HepG2 (cell line): ENCODE measurements at regions not wholly inside any gene's neighbourhood (a gene's known extent, or its start where the extent isn't known, plus 50 kb on each side); places are given as distances from the start of the nearest gene placed in this dataset.

ENCODE experiments used
- CHD2 ChIP-seq: IDR thresholded peaks from 2 replicates; pipeline ENCODE4 v1.6.1; 2011; ENCODE audit warnings: low read depth, low read length, improper control_type of control experiment
- ETV6 ChIP-seq: sonication (generic); formaldehyde crosslinking; conservative IDR thresholded peaks from 2 replicates; pipeline ENCODE4 v1.4.0; 2020; ENCODE audit warnings: missing genetic modification reagents
- MTA3 ChIP-seq: sonication (generic); formaldehyde crosslinking; IDR thresholded peaks from 2 replicates; pipeline ENCODE4 v1.4.0; 2020; ENCODE audit warnings: missing genetic modification reagents
- RBM39 ChIP-seq: fragments of 200-400 bp; formaldehyde crosslinking; IDR thresholded peaks from one replicate; pipeline ENCODE4 v1.6.1; 2018; ENCODE audit warnings: antibody characterized with exemption, mild to moderate bottlenecking, low read depth, low read length; ENCODE audit not compliant: poor library complexity, severe bottlenecking
- SMC3 ChIP-seq: IDR thresholded peaks from 2 replicates; pipeline ENCODE4 v1.6.1; 2011; ENCODE audit warnings: low read length, improper control_type of control experiment
- SUZ12 ChIP-seq: fragments of 150-350 bp; IDR thresholded peaks from 2 replicates; pipeline ENCODE4 v1.6.1; 2014; ENCODE audit warnings: low read depth, low read length
- ZBTB3 ChIP-seq: sonication (generic); formaldehyde crosslinking; IDR thresholded peaks from 2 replicates; pipeline ENCODE4 v1.4.0; 2020; ENCODE audit warnings: low read depth, mild to moderate bottlenecking, moderate library complexity, missing genetic modification reagents, borderline replicate concordance
- ZNF263 ChIP-seq: sonication (generic); formaldehyde crosslinking; IDR thresholded peaks from 2 replicates; pipeline ENCODE4 v1.4.0; 2020; ENCODE audit warnings: missing genetic modification reagents
- ZNF629 ChIP-seq: sonication (generic); formaldehyde crosslinking; conservative IDR thresholded peaks from 2 replicates; pipeline ENCODE4 v1.5.0; 2020; ENCODE audit warnings: missing genetic modification reagents
- ZNF709 ChIP-seq: sonication (generic); formaldehyde crosslinking; IDR thresholded peaks from 2 replicates; pipeline ENCODE4 v1.5.0; 2020; ENCODE audit warnings: mild to moderate bottlenecking, missing genetic modification reagents
- TF ChIP-seq, protein P1 (sequence below): sonication (generic); formaldehyde crosslinking; IDR thresholded peaks from 2 replicates; pipeline ENCODE4 v1.4.0; 2020; ENCODE audit warnings: mild to moderate bottlenecking, missing genetic modification reagents
- TF ChIP-seq, protein P2 (sequence below): sonication (generic); formaldehyde crosslinking; conservative IDR thresholded peaks from 2 replicates; pipeline ENCODE4 v1.4.0; 2020; ENCODE audit warnings: missing genetic modification reagents

DNA sequence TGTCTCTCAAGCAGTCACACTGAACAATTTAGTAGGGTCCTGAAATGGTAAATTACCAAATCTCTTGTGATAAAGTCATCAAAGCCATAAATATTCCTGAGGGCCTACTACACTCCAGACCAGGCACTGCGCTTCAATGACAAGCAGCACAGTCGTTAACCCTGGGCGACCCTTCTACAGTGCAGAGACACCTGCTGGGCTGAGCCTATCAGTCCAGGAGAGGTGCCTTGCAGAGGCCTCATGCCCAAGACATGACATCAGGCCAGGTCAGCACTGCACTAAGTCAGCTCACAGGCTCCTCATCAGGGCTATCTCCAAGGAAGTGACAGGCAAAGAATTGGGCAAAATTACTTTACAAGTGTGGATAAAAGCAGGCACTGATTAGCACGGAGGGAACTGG lies 166.4 kb upstream of the EPB41L3 start:
- TF ChIP-seq CHD2: no peak
- TF ChIP-seq ZNF629 (CRISPR knock-in tag): no peak
- TF ChIP-seq, protein P1, sequence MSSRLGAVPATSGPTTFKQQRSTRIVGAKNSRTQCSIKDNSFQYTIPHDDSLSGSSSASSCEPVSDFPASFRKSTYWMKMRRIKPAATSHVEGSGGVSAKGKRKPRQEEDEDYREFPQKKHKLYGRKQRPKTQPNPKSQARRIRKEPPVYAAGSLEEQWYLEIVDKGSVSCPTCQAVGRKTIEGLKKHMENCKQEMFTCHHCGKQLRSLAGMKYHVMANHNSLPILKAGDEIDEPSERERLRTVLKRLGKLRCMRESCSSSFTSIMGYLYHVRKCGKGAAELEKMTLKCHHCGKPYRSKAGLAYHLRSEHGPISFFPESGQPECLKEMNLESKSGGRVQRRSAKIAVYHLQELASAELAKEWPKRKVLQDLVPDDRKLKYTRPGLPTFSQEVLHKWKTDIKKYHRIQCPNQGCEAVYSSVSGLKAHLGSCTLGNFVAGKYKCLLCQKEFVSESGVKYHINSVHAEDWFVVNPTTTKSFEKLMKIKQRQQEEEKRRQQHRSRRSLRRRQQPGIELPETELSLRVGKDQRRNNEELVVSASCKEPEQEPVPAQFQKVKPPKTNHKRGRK (CRISPR knock-in tag): no peak
- TF ChIP-seq ZBTB3: no peak
- TF ChIP-seq SMC3: no peak
- TF ChIP-seq MTA3 (CRISPR knock-in tag): no peak
- no peak for TF ChIP-seq ZNF709
- TF ChIP-seq ETV6: no peak
- no peak for TF ChIP-seq RBM39
- TF ChIP-seq ZNF263 (CRISPR knock-in tag): no peak
- no peak for TF ChIP-seq SUZ12
- TF ChIP-seq, protein P2, sequence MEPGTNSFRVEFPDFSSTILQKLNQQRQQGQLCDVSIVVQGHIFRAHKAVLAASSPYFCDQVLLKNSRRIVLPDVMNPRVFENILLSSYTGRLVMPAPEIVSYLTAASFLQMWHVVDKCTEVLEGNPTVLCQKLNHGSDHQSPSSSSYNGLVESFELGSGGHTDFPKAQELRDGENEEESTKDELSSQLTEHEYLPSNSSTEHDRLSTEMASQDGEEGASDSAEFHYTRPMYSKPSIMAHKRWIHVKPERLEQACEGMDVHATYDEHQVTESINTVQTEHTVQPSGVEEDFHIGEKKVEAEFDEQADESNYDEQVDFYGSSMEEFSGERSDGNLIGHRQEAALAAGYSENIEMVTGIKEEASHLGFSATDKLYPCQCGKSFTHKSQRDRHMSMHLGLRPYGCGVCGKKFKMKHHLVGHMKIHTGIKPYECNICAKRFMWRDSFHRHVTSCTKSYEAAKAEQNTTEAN (CRISPR knock-in tag): no peak
